H9 (cell line): ENCODE measurements at regions not wholly inside any gene's neighbourhood (a gene's known extent, or its start where the extent isn't known, plus 50 kb on each side); places are given as distances from the start of the nearest gene placed in this dataset.

Source experiments
- DNase-seq: peaks from one replicate; pipeline ENCODE4 v3.0.0-alpha.2; 2017
- H2AFZ ChIP-seq: one replicate; pipeline ENCODE4 v1.6.1; 2013; ENCODE audit warnings: mild to moderate bottlenecking, low read length, control low read depth, moderate library complexity
- H2AK5ac ChIP-seq: 2 replicates; pipeline ENCODE4 v1.6.1; 2013; ENCODE audit warnings: low read length, control low read depth, mixed read lengths; ENCODE audit not compliant: insufficient read length
- H2BK120ac ChIP-seq: one replicate; pipeline ENCODE4 v1.6.1; 2013; ENCODE audit warnings: low read depth, mild to moderate bottlenecking, low read length, control low read depth, inconsistent platforms; ENCODE audit not compliant: poor library complexity, severe bottlenecking
- H2BK12ac ChIP-seq: 2 replicates; pipeline ENCODE4 v1.6.1; 2013; ENCODE audit warnings: low read length, control low read depth, mixed read lengths, low read depth; ENCODE audit not compliant: insufficient read length
- H2BK15ac ChIP-seq: 2 replicates; pipeline ENCODE4 v1.6.1; 2013; ENCODE audit warnings: low read depth, low read length, control low read depth
- H2BK20ac ChIP-seq: one replicate; pipeline ENCODE4 v1.6.1; 2013; ENCODE audit warnings: low read depth, mild to moderate bottlenecking, low read length, control low read depth, inconsistent platforms; ENCODE audit not compliant: poor library complexity, severe bottlenecking
- H2BK5ac ChIP-seq: 2 replicates; pipeline ENCODE4 v1.6.1; 2013; ENCODE audit warnings: low read length, control low read depth, mixed read lengths; ENCODE audit not compliant: insufficient read length
- H3K14ac ChIP-seq: 2 replicates; pipeline ENCODE4 v1.6.1; 2013; ENCODE audit warnings: low read length, control low read depth; ENCODE audit not compliant: insufficient read depth
- H3K18ac ChIP-seq: 2 replicates; pipeline ENCODE4 v1.6.1; 2013; ENCODE audit warnings: low read depth, mild to moderate bottlenecking, mixed read lengths, low read length, control low read depth; ENCODE audit not compliant: insufficient read length
- H3K23ac ChIP-seq: 2 replicates; pipeline ENCODE4 v1.6.1; 2013; ENCODE audit warnings: low read length, control low read depth, mixed read lengths, low read depth; ENCODE audit not compliant: insufficient read length
- H3K23me2 ChIP-seq: 2 replicates; pipeline ENCODE4 v1.6.1; 2013; ENCODE audit warnings: low read depth, mild to moderate bottlenecking, mixed read lengths, low read length, control low read depth; ENCODE audit not compliant: insufficient read length, poor library complexity, severe bottlenecking
- H3K27ac ChIP-seq: 2 replicates; pipeline ENCODE4 v1.5.1; 2013; ENCODE audit warnings: low read length, control low read depth, mixed read lengths, low read depth; ENCODE audit not compliant: insufficient read length
- H3K27me3 ChIP-seq: 2 replicates; pipeline ENCODE4 v1.6.1; 2013; ENCODE audit warnings: low read length, control low read depth, inconsistent platforms; ENCODE audit not compliant: insufficient read depth
- H3K4ac ChIP-seq: 2 replicates; pipeline ENCODE4 v1.6.1; 2013; ENCODE audit warnings: low read depth, mild to moderate bottlenecking, control low read depth, inconsistent platforms, low read length, moderate library complexity
- H3K4me1 ChIP-seq: 2 replicates; pipeline ENCODE4 v1.6.1; 2013; ENCODE audit warnings: low read length, control low read depth, inconsistent platforms; ENCODE audit not compliant: insufficient read depth
- H3K4me2 ChIP-seq: 2 replicates; pipeline ENCODE4 v1.6.1; 2013; ENCODE audit warnings: low read length, control low read depth, mixed read lengths; ENCODE audit not compliant: insufficient read length, insufficient read depth
- H3K56ac ChIP-seq: 2 replicates; pipeline ENCODE4 v1.6.1; 2013; ENCODE audit warnings: low read depth, mild to moderate bottlenecking, mixed read lengths, low read length, control low read depth; ENCODE audit not compliant: insufficient read length
- H3K79me1 ChIP-seq: 2 replicates; pipeline ENCODE4 v1.6.1; 2013; ENCODE audit warnings: low read depth, mild to moderate bottlenecking, moderate library complexity, low read length, control low read depth, inconsistent platforms; ENCODE audit not compliant: insufficient read depth, poor library complexity, severe bottlenecking
- H3K79me2 ChIP-seq: 2 replicates; pipeline ENCODE4 v1.6.1; 2013; ENCODE audit warnings: low read length, control low read depth, inconsistent platforms; ENCODE audit not compliant: insufficient read depth
- H3K9ac ChIP-seq: 2 replicates; pipeline ENCODE4 v1.6.1; 2013; ENCODE audit warnings: low read length, control low read depth, mixed read lengths; ENCODE audit not compliant: insufficient read length; ENCODE audit errors: extremely low read depth
- H3K9me3 ChIP-seq: one replicate; pipeline ENCODE4 v1.6.1; 2013; ENCODE audit warnings: low read depth, low read length, inconsistent platforms; ENCODE audit not compliant: control insufficient read depth
- H3T11ph ChIP-seq: one replicate; pipeline ENCODE4 v1.6.1; 2013; ENCODE audit warnings: mild to moderate bottlenecking, low read length, control low read depth, inconsistent platforms
- H4K20me1 ChIP-seq: one replicate; pipeline ENCODE4 v1.6.1; 2013; ENCODE audit not compliant: control insufficient read depth, insufficient read length, insufficient read depth
- H4K5ac ChIP-seq: 2 replicates; pipeline ENCODE4 v1.6.1; 2013; ENCODE audit warnings: low read depth, mild to moderate bottlenecking, mixed read lengths, low read length, control low read depth; ENCODE audit not compliant: insufficient read length
- H4K8ac ChIP-seq: replicated peaks from 2 replicates; pipeline ENCODE4 v1.6.1; 2013; ENCODE audit warnings: low read length, control low read depth, mixed read lengths, low read depth; ENCODE audit not compliant: insufficient read length
- H4K91ac ChIP-seq: 2 replicates; pipeline ENCODE4 v1.6.1; 2013; ENCODE audit warnings: low read depth, mild to moderate bottlenecking, moderate library complexity, mixed read lengths, low read length, control low read depth; ENCODE audit not compliant: insufficient read length
- H3K27ac Mint-ChIP-seq, 3 experiments: 2 replicates in 2 of 3; 3 replicates in 1 of 3; pipeline ENCODE4 v1.8.0; 2020 to 2021; ENCODE audit warnings: mixed read lengths in 3 of 3, mild to moderate bottlenecking in 1 of 3, moderate library complexity in 1 of 3
- H3K27me3 Mint-ChIP-seq: 2 replicates; pipeline ENCODE4 v1.8.0; 2021; ENCODE audit warnings: low read depth, mild to moderate bottlenecking, moderate library complexity, mixed read lengths
- H3K36me3 Mint-ChIP-seq, 3 experiments: 2 replicates in 2 of 3; 3 replicates in 1 of 3; pipeline ENCODE4 v1.8.0; 2020 to 2021; ENCODE audit warnings: low read depth in 3 of 3, mixed read lengths in 3 of 3; ENCODE audit not compliant: insufficient read depth in 1 of 3
- H3K4me1 Mint-ChIP-seq, 2 experiments: 2 replicates each; pipeline ENCODE4 v1.8.0; 2020; ENCODE audit warnings: mixed read lengths in 2 of 2
- H3K4me3 Mint-ChIP-seq, 2 experiments: 2 replicates in 1 of 2; 3 replicates in 1 of 2; pipeline ENCODE4 v1.8.0; 2020 to 2021; ENCODE audit warnings: mild to moderate bottlenecking in 2 of 2, mixed read lengths in 2 of 2, moderate library complexity in 1 of 2
- H3K9me3 Mint-ChIP-seq, 2 experiments: 2 replicates in 1 of 2; 3 replicates in 1 of 2; pipeline ENCODE4 v1.8.0; 2020; ENCODE audit warnings: mild to moderate bottlenecking in 2 of 2, mixed read lengths in 2 of 2, moderate library complexity in 1 of 2
- CTCF ChIP-seq: fragments of 200-600 bp; sonication (generic); conservative IDR thresholded peaks from 3 replicates; pipeline ENCODE4 v1.8.0; 2021; ENCODE audit warnings: antibody characterized with exemption, mild to moderate bottlenecking
- WGBS: extraction: QIAGEN DNeasy Blood & Tissue Kit; methylation state at CpG from one replicate; pipeline ENCODE4 v1.1.7; 2013; ENCODE audit warnings: missing lambda C conversion rate, low lambda C conversion rate, mixed read lengths; ENCODE audit not compliant: insufficient read length; ENCODE audit errors: extremely low coverage; 5-methylcytosine and 5-hydroxymethylcytosine counted together

DNA sequence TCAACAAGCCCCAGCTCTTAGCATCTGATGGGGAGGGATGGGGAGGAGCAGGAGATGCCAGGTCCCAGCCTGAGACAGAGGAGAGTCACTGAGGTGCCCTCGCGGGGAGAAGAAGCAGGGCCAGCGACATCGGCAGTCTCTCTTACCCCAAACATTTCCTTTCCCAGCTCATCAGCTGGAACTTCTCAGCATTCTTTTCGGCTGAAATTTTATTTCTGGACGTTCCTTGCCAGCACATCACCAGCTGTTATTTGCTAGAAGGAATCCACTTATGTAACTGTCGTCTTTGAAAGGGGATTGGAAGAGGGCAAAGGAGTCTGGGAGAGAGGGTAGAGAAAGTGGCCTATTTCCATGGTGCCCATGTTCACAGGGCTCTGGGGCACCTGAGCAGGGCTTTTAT is 101.0 kb upstream of the SHH start:
- Histone ChIP-seq H2AK5ac (no peak overlapping the region), H2BK12ac (no peak overlapping the region), H3K4me2 (no peak overlapping the region), H3K4me1 (no peaks in the 10 kb centered on the region), H3K14ac (no peak overlapping the region), H3K79me1 (no peaks in the 10 kb centered on the region), H3K18ac (no peak overlapping the region), H3K27ac (no peak overlapping the region), H2BK120ac (no peak overlapping the region), H4K8ac (no peak overlapping the region), H3K4ac (no peak overlapping the region), H2AFZ (no peak overlapping the region), H2BK5ac (no peak overlapping the region), H4K5ac (no peak overlapping the region), H3K23me2 (no peaks in the 10 kb centered on the region), H2BK15ac (no peak overlapping the region), H3K9me3 (no peaks in the 10 kb centered on the region), H2BK20ac (no peak overlapping the region), H3K79me2 (no peaks in the 10 kb centered on the region), H3T11ph (no peak overlapping the region), H4K20me1 (no peaks in the 10 kb centered on the region), H3K27me3 (no peaks in the 10 kb centered on the region; the same call in 1 of the 2 replicates), H4K91ac (no peak overlapping the region), H3K56ac (no peak overlapping the region), H3K9ac (no peak overlapping the region), H3K23ac (no peak overlapping the region)
- no CpG with 5 or more reads among the region's 7 CpGs for WGBS
- Mint-ChIP-seq H3K9me3 (peaks cover 21 to 30% of the 10 kb centered on the region in 2 experiments), H3K4me1 (peaks cover 0 to 1% of the 10 kb centered on the region in 2 experiments; a peak in 2 of 4 replicates), H3K36me3 (peaks cover 0 to 9% (median 6%) of the 10 kb centered on the region in 3 experiments; a peak in 4 of 7 replicates), H3K27me3 (peaks cover 34% of the 10 kb centered on the region), H3K4me3 (no peak overlapping the region), H3K27ac (peak overlapping the region in 1 of 3 experiments; percentile 41; a peak in 1 of 7 replicates)
- no peak for DNase-seq
- no peak for TF ChIP-seq CTCF
